Stimulated activated CD8-positive, alpha-beta memory T cell treated with anti-CD3 and anti-CD28 coated beads, Interleukin-15, amount 100 ng/mL, for 4 hours (primary cell): ENCODE measurements at regions not wholly inside any gene's neighbourhood (a gene's known extent, or its start where the extent isn't known, plus 50 kb on each side); places are given as distances from the start of the nearest gene placed in this dataset.
"Not testable (repeated sequence)": the region's sequence is repeated elsewhere in the genome, so short reads cannot be mapped to it uniquely, and the experiment has no call there.

Experiments
- DNase-seq, 2 donors: peaks; one replicate each; pipeline ENCODE4 v3.0.0-alpha.2; 2020; ENCODE audit warnings: low read depth in 2 of 2

DNA sequence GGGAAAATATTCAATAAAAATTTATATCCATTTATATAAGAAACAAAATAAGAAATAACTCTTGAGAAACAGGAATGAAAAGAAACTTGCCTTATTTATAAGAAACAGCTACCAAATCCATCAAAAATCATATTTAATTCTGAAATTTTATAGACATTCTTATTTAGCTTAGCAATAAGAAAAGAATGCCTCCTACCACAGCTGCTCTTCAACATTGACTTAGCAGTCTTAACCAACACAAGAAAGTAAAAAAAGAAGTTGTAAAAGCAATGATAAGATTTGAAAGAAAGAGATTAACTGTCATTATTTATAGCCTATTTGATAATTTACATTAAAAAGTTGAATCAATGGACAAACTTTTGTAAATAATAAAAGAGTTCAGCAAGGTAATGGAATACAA lies 212.8 kb downstream of the ZNF365 start:
- no peak for DNase-seq

DNA sequence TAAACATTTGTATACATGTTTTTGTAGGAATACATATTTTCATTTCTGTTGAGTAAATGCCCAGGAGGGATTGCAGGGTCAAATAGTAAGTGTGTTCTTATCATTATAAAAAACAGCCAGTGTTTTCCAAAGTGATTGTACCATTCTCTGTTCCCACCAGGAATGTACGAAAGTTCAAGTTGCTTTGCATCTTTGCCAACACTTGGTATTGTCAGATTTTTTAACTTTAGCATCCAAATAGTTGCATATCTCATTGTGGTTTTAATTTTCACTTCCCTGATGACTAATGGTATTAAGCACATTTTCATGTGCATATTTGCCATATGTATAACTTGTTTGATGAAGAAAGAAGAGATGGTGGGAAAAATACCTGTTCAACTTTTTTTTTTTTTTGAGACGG lies 213.9 kb downstream of the ZNF365 start:
- DNase-seq, result no peak

DNA sequence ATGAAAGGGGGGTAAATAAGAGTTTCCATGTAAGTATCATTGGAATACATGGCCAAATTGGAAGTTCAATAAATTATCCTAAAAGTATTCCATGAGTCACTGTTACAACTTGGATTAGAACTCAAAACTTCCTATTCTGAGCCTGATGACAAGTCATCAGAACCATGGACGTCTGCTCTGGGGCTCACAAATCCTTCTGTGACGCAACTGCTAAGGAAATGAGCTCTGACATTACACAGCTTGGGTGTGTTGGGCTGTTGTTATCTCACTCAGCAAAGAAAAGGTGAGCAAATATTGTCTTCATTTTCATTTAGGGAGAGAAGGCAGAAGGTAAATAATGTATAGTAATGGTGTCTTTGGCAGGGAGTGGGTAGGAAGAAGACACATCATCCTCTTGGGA lies 214.8 kb upstream of the ADO start:
- DNase-seq, result no peak

DNA sequence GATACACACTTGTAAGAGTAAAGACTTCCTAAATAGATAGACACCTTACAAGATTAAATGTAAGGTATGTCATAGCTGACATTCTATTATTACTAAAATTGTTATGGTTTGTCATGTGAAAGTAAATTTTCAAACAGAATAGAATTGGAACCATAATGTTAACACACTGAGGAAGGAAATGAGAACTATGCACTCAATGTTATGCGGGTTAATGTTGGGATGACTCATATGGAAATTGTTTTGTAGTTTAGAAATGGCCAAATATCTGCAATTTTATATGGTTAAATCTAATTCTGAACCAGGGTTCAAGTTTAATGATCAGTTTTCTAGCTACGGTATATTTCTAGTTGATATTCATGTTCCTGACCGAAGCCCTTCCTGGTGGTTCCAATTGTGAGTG lies 214.2 kb upstream of the ADO start:
- no peak for DNase-seq

DNA sequence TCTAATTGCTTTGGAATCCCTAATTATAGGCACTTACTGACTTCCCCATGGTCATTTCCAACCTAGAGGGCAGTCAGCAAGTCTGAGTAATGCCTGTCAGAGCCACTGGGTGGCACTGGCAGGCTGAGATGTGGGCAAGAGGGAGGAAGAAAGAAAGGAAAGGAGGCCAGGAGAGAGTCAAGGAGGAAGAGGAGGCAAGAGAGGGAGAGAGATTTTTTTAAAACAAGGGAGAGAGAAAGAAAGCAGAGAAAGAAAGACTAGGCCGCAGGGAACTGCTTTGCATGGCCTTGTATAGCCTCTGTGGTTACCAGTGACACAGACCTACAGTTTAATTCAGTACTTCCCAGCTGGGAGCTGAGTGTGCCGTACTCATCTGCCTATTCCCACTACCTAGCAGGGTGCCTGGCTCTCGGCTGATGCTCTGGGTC lies 210.4 kb upstream of the ADO start:
- DNase-seq, result no peak

DNA sequence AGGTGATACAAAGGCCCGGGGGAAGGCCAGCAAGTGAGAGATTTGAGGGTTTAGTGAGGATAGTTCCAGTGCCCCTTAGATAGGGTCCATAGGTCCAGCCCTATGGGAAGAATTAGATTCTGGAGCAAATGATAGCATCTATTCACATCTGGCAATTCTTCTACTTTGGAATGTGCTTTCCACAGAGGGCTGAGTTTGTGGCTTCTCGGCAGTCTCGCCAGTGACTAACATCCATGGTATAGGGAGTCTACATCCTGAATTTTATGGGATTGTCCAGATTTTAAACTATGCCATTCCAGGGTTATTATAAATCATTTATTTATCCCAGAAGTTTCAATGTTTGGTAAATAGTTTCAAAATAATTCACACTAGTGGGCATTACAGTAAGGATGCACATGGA lies 207.3 kb upstream of the ADO start:
- no peak for DNase-seq

DNA sequence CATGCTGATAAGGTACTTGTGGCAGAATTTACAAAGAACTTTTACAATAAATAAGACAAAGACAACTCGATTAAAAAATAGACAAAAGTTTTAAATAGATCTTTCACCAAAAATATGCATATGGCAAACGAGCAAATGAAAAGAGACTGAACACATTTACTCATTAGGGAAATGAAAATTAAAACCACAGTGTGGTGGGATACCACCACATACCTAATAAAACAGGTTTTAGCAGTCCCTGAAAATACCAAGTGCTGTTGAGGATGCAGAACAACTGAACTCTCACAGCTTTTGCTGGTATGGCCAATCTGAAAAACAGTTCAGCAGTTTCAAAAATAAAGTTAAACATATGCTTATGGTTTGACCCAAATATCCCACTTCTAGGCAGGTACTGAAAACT lies 205.4 kb upstream of the ADO start:
- DNase-seq, result no peak

DNA sequence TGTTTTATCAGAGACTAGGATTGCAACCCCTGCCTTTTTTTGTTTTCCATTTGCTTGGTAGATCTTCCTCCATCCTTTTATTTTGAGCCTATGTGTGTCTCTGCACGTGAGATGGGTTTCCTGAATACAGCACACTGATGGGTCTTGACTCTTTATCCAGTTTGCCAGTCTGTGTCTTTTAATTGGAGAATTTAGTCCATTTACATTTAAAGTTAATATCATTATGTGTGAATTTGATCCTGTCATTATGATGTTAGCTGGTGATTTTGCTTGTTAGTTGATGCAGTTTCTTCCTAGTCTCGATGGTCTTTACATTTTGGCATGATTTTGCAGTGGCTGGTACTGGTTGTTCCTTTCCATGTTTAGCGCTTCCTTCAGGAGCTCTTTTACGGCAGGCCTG lies 198.0 kb upstream of the ADO start:
- DNase-seq, result not testable (repeated sequence)

DNA sequence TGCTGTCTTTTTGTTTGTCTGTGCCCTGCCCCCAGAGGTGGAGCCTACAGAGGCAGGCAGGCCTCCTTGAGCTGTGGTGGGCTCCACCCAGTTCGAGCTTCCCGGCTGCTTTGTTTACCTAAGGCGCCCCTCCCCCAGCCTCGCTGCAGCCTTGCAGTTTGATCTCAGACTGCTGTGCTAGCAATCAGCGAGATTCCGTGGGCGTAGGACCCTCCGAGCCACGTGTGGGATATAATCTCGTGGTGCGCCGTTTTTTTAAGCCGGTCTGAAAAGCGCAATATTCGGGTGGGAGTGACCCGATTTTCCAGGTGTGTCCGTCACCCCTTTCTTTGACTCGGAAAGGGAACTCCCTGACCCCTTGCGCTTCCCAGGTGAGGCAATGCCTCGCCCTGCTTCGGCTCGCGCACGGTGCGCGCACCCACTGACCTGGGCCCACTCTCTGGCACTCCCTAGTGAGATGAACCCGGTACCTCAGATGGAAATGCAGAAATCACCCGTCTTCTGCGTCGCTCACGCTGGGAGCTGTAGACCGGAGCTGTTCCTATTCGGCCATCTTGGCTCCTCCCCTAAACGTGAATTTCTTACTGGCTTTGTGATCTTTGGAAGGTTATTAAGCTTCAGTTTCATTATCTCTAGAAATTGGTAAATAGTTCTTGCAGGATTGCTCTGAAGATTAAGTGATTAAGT lies 196.2 kb upstream of the ADO start:
- not testable (repeated sequence) for DNase-seq

DNA sequence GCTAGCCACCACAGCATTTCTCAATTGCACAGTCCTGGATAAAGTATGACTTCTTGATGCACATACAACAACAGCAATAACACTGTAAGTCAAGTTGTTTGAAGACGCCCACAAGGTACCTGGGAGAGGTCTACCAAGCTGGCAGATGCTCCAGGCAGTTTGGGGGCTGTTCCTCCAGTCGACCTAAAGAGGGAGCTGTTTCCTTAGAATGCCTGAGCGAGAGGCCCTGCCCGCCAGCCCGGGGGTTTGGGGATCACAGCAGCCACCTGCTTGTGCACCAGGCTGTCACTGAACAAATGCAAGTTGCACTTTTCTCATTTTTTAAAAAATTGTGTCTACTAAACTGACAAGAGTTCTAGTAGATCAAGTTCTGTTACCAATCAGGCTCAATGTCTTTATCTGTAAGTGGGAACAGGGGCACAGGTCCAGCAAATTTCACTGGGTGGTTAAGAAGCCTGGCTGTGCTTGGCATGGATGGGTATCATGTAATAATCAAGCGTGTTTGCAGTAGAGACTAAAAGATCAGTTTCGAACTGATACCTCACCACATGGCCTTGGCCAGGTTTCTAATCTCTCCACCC lies 193.8 kb upstream of the ADO start:
- DNase-seq, result peak; percentile 54 to 70

DNA sequence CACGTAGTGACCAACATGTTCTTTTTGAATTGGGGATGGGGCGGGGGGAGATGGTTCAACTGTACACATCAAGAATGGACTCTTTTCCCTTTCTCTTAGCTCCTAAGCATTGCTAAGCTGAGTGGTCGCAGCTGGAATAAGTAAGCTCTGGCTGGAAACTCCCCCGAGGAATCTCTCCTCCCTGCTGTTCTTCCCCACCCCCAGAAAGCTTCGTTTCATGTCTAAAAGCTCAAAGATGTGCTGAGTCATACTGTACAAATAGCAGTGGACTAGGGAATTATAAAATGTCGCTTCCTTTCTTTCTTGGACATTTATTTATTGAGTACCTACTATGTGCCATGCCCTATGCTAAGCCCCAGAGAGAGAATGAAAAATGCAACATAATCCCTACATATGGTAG lies 191.1 kb upstream of the ADO start:
- DNase-seq, result no peak

DNA sequence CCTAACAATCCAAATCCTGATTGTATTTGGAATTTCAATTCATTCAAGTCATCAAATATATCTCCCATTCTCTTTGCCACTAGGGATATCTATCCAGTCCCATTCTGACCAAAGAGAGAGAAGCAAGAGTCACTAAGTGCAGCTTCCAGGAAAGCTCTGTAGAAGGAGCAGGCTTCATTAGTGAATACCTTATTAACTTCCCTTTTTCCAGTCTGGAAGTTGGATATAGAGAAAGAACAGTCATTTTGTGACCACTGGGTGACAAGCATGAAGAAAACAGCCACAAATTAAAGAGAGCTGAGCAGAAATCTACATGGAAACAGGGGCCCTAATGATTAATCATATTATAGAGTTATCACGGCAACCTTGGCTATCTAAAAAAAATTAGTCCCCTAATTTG lies 190.7 kb upstream of the ADO start:
- DNase-seq, result no peak

DNA sequence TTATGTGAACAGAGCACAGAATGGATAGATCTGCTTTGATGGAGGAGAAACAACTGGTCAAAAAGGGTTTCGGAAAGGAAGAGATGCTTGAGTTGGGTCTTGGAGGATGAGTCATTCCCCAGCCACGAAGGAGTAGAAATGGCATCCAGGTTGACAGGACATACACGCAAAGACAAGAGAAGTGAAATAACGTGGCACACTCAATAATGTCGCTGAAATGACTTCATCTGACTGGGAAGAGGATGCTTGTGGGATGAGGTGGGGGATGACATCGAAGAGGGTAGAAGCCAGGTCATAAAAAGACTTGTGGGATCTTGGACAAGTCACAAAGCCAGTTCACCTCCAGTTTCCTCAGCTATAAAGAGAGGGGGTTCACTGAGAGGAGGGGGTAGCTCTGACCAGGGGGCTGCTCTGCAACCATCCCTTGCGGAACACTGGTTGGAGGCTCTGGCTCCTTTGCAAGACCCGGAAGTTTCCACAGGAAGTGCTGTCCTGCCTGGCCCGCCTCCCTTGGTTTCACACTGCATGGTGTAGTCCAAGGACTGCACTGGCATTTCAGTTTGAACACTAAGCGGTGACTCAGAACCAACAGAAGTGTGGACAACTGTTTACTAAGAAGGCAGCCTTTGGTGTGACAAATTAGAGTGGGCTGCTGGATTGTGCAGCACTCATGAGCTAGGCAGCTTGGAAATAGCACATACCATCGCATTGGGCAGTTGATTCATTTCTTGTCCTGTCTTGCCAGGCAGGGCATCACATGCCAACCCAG lies 189.9 kb upstream of the ADO start:
- DNase-seq, result no peak

DNA sequence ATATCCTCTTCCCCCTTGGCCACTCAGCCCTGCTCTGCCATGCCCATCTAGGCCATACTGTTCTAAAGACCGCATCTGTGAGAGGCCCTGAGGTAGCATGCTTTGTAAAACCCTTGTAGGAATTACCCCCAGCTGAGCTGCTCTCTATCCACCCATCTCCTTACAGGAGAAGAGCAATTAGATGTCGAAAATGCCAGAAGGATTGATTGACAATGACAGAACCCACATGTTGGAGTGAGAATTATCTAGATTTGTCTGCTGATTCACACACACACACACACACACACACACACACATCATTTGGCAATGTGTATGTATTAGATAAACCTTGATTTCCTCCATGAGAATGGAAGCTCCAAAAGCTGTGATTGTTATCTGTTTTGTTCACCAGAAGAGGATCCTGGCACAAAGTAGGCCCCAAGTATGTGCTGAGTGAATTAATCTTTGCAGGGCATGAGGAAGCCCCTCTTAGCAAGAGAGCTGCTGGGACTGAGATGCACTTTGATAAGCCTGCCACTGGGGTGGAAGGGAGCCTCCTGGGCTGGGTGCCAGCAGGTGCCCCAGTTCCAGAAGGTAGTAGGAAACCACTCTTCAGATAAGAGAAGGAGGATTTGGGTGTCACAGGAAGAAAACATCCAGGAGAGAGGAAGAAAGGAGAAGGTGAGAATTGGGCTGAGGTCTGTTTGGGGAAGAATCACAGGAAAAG lies 187.5 kb upstream of the ADO start:
- no peak for DNase-seq

DNA sequence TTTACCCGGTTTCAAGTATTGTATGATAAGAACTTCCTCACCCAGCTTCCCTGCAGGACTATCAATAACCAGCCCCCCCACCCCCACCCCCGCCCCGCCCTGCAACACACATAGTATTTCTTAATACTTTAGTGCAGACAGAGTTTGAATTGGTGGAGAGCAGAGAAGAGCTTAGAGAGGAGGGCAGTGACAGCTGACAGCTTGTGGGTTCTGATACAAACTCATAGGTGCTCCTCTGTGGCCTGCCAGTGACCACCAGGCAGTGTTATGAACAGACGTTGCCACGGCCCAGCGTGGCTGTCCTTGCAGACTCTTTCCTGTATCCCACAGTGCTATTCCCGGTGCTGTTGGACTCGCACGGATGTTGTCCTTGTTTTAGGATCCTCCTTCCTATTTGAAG lies 186.9 kb upstream of the ADO start:
- DNase-seq, result no peak

DNA sequence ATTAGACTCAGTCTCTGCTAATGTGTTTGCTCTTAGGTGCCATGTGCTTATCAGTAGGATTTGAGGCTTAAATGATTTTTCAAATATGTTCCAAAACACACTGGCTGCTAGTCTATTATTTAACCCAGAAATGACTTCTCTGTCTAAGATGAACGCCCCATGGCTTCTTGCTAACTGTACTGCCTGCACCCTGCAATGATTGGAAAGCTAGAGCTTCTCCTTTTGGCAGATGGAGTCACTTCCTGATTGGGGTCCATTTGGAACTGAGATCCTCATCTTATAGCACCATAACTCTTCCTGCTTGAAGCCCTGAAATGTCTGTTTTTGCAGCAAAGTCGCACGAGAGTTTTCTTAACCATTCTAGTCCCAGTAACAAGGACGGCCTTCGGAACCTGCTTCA lies 186.5 kb upstream of the ADO start:
- DNase-seq, result no peak

DNA sequence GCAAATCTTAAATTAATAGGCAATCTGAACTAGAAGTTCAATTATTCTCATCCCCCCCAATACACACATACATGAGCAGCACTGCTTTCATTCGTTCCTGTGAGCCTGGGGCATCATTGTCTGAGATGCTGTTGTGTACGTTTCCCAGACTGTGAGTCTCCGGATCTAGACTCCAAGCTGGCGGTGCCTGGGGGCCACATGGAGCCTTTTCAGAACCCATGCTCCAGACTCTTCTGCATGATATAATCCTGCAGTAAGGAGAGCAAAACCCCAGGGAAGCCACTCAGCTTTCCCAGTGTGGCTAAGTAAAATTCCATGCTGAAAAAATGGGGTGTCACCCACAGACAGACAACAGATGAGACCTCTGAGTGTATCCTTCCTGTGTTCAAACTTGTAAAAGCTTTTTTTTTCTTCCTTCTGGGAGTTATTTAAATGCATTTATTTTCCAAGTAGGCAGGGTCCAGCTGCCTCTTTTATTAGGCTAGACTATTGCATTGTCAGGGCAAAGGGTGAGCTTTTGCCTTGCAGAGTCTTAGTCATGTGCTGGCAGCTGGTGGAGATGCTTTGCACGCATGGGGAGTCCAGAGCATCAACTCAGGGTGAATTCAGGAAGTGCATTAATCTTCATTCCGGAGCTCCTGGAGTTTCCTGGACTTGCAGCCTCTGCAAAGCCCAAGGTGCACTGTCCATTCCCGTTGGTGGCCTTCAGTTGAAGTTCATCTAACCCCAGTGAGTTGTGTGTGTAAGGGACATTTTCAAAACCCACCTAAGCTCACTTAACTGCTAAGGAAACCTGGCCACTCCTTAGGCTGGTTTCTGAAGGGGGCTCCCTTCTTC lies 185.7 kb upstream of the ADO start:
- no peak for DNase-seq

DNA sequence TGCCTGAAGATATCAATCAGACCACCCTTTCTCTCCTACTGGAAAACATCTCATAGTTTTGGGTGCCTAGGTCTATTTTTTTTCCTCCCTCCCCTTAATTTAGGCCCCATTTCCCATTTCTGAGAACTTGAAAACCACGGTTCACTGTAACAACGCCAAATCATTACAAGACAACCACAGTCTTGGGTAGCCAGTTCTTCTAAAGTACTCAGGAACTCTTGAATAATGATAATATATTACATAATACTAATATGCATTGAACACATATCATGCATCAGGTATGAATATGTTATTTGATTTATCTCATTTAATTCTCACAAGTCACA lies 185.1 kb upstream of the ADO start:
- DNase-seq, result no peak

DNA sequence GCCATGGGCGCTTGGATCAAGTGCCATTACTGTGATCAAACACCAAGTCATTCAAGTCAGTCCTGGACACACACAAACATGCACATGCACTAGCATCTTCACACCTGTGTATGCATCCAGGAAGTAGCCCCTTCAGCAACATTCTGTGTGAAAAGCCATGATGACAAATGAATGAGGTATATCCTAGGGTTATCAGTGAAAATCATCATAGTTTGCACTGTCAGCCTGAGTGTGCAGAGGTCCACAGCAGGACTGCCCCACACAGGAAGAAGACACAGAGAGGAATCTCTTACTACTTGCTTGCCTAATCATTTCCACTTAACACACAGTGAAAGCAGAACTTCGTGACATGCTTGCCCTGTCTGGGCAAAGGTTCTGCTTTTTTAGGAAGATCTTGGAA lies 184.0 kb upstream of the ADO start:
- no peak for DNase-seq

DNA sequence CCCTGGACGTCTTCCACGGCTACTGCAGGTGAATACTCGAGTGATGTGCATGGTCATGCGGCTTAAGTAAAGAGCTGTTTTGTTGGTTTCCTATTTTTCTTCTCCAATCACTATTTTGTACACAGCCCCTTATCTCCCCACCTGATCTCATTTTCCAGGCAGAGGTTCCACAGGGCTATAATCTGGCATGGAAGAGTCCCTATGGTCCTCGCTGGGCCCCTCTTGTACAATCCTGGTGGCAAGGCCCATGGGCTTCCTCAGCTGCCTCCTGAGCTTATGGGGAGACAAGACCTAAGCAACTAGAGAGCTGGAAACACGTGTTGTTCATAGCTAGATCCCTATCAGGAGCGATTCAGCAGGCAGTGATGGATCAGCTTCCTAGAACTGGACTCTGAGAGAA lies 181.3 kb upstream of the ADO start:
- no peak for DNase-seq

DNA sequence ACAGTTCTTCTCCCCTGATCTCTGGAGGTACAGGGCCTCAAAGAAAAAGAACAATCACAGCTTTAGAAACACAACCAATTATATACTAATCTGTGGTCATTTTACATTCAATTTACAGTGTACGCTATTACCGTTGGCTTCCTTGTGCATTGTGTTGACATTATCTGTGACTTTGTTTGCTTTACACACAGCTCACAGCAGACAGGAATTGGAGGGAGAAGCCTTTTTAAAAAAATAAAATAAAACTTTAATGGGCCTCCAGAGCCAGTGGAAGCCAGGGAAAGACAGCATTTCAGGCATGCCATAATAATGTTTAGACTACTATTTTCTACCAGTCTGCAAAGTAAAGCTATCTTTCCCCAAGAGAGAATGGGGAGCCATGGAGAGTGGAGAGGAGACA lies 179.0 kb upstream of the ADO start:
- no peak for DNase-seq

DNA sequence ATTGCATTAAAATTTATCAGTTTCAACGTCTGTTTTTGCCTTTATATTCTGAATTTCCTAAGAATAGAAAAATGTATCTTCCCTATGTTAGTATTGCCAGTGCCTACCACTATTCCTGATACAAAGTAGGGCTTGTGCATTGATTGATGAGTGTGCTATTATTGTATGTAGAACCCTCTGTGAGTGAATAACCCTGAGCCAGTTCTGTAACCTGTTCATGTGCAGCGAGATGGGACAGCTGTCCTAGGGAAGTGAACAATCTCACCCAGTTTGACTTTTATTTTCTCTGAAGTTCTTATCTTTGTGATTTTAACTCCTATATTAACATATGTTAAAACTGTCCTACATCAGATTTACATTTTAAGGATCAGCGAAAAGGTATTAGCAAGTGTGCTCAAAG lies 178.4 kb upstream of the ADO start:
- DNase-seq, result no peak
